ENCODE measurements at regions not wholly inside any gene's neighbourhood (a gene's known extent, or its start where the extent isn't known, plus 50 kb on each side); places are given as distances from the start of the nearest gene placed in this dataset.

GRCh38 chr18:73881396-73881917 lies 266.2 kb downstream of the FBXO15 start:
- DNase-seq (ENCODE audit: extremely low read depth in 1 of 11, low read depth in 9 of 11, low spot score in 4 of 11) = no peak

DNA sequence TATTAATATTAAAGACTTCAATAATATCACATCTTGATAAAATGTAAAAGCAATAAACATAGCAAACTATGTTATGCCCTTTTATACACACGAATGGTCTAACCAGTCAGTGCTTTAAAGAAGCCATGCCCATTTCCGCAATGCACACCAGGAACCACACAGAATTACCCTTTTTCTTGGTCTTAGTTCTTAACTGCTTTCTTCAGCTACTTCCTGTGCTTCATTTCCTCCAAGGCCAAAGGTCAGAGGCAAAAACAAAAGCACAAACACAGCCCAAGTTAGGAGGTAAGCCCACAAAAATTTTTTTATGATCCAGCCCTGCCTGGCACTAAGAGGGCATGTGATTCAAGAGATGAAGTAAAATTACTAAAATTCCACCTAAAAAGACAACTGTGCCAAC lies 267.2 kb downstream of the FBXO15 start:
- no peak for DNase-seq (ENCODE audit: extremely low read depth in 1 of 11, low read depth in 9 of 11, low spot score in 4 of 11)

DNA sequence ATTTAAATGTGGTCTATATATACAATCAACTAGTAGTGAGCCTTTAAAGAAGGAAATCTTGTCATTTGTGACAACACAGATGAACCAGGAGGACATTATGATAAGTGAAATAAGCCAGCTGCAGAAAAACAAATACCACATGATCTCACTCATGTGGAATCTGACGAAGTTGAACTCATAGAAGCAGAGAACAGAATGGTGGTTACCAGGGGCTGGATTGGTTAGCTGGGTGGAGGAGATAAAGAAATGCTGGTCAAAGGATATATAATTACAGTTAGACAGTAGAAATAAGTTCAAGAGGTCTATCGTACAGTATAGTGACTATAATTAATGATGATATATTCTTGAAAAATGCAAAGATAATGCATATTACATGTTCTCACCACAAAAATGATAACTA lies 267.9 kb downstream of the FBXO15 start:
- DNase-seq (ENCODE audit: extremely low read depth in 1 of 11, low read depth in 9 of 11, low spot score in 4 of 11) = no peak

GRCh38 chr18:73879328-73879727 lies 268.3 kb downstream of the FBXO15 start:
- DNase-seq (ENCODE audit: extremely low read depth in 1 of 11, low read depth in 9 of 11, low spot score in 4 of 11) = no peak

DNA sequence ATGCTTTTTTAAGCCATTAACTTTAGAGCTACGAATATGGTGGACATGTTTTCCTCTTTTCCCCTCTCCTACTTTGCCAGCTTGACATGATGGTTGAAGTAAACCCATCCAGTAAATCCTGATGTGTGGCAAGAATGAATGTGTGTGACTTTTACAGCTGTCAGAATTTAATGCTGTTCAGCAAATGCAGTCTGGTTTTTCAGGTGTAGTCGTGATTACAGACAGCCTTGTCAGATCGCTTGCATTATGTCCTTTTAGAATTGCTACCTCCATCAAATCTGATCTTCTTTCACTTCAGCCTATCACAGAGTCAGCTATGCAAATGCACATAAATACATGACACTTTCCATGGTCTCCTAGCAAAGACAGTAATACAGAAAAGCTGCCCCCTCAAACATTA lies 278.5 kb downstream of the FBXO15 start:
- no peak for DNase-seq (ENCODE audit: extremely low read depth in 1 of 11, low read depth in 9 of 11, low spot score in 4 of 11)

DNA sequence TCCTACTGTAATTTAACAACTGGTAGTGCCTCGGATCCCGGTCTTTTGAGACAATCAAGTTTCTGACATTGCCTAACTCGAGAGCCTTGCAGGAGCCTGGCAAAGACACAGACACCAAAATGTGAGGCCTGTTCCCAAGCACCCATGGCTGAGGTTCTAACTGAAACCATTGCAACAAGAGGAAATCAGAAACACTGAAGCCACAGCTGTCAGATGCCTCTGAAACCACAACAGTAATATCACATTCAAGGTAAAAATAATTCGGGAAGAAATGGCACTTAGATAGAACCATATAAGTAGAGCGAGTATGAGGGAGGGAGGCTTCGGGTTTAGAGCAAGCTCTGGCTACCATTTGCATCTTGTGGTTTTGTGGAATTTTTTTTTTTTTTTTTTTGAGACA lies 285.9 kb downstream of the FBXO15 start:
- no peak for DNase-seq (ENCODE audit: extremely low read depth in 1 of 11, low read depth in 9 of 11, low spot score in 4 of 11)

DNA sequence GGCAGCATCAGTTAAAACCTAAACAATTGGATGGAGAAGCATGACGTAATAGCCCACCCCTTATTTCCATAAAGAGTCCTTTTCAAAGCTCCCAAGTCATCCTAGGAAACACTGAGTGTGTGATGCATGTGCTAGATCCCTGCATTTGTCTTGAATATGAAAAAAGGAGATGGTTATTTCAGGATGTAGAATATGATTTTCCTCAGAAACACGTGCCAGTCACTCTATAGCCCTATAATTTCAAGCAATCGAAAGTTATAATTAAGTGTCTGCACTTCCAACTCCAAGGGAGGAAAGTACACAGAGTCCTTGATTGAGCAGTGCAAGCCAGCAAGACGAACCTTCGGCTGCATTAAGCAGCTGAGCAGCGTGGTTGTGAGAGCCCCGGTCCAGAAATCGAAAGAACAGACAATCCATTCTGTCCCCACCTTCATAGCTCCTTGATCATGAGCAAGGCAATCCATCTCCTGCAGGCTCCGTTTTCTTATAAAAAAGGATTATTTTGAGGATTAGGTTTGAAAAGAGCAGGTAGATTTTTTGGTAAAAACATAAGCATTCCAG lies 287.7 kb downstream of the FBXO15 start:
- DNase-seq (ENCODE audit: extremely low read depth in 1 of 11, low read depth in 9 of 11, low spot score in 4 of 11) = no peak

GRCh38 chr18:73852789-73853549 lies 294.7 kb downstream of the FBXO15 start:
- DNase-seq (ENCODE audit: extremely low read depth in 1 of 11, low read depth in 9 of 11, low spot score in 4 of 11) = no peak

- no peak for DNase-seq (ENCODE audit: extremely low read depth in 1 of 11, low read depth in 9 of 11, low spot score in 4 of 11)
These were observed 296.9 kb downstream of the FBXO15 start for GRCh38 chr18:73850782-73851181.

- DNase-seq (ENCODE audit: extremely low read depth in 1 of 11, low read depth in 9 of 11, low spot score in 4 of 11) = no peak
These were observed 299.0 kb downstream of the FBXO15 start for GRCh38 chr18:73848656-73849055.

GRCh38 chr18:73843455-73843854 lies 304.2 kb downstream of the FBXO15 start:
- DNase-seq (ENCODE audit: extremely low read depth in 1 of 11, low read depth in 9 of 11, low spot score in 4 of 11) = no peak

DNA sequence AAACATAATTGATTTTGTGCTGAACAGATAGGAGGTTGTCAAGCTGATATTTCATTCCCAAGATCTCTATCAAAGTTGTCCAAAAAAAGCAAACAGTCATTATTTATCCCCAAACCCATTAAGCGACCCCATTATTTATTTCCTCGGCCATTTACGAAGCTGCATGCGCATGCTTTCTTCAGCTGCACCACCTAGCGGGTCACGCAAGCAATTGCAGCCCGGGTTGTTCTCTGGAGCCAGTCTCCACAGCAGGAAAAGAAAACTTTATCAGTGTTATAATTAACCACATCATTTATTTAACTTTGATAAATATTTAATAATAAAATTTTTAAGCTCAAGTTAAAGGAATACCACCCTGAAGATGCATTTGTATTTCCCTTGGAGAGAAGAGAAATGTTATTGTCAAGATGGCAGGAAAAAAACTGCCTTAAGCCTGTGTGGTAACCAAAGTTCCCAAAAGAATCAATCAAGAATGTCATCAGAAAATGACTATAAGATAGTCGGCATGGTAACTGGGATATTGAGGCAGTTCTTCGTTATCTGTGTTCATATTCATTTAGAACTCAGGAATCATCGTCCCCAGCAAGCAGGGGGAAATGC lies 304.7 kb downstream of the FBXO15 start:
- DNase-seq (ENCODE audit: extremely low read depth in 1 of 11, low read depth in 9 of 11, low spot score in 4 of 11) = peak; percentile 11 to 47 (median 29)

- no peak for DNase-seq (ENCODE audit: extremely low read depth in 1 of 11, low read depth in 9 of 11, low spot score in 4 of 11)
These were observed 306.0 kb downstream of the FBXO15 start for GRCh38 chr18:73841661-73842060.

DNA sequence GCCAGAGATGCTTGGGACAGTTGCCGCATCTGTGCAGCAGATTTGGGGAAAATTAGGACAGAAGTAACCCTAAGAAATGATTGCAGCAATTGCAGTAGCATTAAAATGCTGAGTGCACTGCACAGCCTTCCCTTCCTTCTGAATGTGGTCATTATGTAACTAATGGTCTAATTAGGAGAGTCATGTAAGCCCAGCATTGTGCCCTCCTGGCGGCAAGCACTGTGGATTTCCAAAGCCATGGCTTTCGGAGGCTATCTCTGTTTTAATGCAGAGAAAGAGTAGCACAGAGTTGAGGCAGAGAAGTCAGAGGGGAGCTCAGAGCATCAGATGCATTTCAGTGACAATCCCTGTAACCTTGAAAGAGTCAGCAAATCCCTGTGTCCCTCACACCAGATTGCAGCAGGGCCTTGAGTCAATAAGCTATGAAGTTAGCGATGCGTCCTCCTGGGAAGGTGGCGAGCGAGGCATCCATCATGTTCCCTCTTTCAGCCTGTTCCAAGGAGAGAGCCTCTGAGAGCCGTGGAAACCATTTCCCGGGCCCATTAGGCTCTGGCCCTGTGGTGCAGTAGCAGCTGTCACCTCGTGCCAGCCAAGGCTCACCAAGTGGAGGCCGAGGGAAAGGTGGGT lies 307.2 kb downstream of the FBXO15 start:
- DNase-seq (ENCODE audit: extremely low read depth in 1 of 11, low read depth in 9 of 11, low spot score in 4 of 11) = no peak

- DNase-seq (ENCODE audit: extremely low read depth in 1 of 11, low read depth in 9 of 11, low spot score in 4 of 11) = no peak
These were observed 308.2 kb downstream of the FBXO15 start for GRCh38 chr18:73839441-73839840.

- DNase-seq (ENCODE audit: extremely low read depth in 1 of 11, low read depth in 9 of 11, low spot score in 4 of 11) = no peak
These were observed 309.5 kb downstream of the FBXO15 start for GRCh38 chr18:73838107-73838506.

DNA sequence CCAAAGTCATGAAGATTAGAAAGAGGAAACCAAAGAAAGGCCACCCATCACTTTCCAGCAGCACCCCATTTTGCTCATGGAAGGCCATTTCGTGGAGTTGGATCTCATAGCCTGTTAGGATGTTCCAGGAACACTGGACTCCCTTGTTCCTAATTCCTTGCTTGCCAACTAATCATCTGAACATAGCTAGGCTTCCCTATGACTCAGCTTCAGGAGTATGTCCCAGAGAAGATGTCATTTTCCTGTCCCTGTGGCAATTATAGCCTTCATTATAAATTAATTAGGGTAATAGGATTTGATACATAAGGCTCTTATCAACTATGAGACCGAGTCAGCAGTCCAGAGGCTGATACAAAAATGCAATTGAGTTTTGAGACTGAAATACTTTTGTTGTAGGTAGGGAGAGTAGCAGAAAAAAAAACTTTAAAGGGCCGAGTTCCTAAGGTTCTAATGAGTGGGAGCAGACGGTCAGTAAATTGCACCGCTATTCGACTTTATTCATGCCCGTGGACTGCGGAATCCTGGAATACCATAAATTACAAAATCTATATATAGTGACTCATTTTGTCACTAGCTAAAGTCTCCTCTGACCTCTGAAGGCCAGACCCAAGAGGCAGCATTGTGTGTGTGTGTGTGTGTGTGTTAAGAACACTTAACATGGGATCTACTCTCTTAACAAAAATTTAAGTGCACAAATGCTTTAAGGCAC lies 311.8 kb downstream of the FBXO15 start:
- DNase-seq (ENCODE audit: extremely low read depth in 1 of 11, low read depth in 9 of 11, low spot score in 4 of 11) = no peak

DNA sequence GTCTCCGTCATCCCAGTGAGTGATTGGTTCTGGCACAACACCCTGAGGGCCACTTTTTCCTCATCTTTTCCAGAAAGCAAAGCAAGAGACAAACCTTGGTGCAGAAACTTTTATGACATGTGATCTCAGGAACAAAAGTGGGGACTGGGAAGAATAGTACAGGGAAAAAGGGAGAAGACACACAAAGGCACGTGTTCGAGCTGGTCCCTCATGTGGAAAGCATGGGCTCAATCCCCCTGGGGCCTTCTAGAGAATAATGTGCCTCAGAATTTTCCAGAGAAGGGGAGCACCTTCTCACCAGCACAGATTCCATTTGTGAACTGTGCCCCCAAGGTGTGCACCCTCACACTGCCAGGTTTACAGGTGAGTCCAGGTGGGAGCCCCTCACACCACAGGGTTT lies 312.6 kb downstream of the FBXO15 start:
- no peak for DNase-seq (ENCODE audit: extremely low read depth in 1 of 11, low read depth in 9 of 11, low spot score in 4 of 11)

DNA sequence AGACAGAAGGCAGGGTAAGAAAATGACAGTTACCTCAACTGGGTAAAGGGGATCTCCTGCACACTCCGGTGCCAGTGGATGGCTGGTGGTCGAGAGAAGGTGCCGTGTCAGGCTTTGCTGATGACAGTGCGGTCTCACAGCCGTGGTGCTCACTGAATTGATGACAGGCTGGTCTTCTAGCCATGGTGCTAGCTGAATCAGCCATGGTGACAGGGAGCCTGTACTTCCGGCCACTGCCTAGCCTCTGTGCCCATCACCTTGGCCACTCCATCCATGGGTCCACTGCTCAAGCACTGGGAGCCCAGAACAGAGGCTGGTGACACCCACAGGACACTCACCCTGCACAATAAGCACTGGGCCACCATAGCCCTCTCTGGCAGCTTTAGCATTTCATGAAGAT lies 315.9 kb downstream of the FBXO15 start:
- DNase-seq (ENCODE audit: extremely low read depth in 1 of 11, low read depth in 9 of 11, low spot score in 4 of 11) = no peak

Measured in renal cortex interstitium (tissue), 11 donors.